ENCODE measurements at regions not wholly inside any gene's neighbourhood (a gene's known extent, or its start where the extent isn't known, plus 50 kb on each side); places are given as distances from the start of the nearest gene placed in this dataset.
A peak's percentile ranks its signal among the peaks of the same experiment; 100 is the strongest.

DNA sequence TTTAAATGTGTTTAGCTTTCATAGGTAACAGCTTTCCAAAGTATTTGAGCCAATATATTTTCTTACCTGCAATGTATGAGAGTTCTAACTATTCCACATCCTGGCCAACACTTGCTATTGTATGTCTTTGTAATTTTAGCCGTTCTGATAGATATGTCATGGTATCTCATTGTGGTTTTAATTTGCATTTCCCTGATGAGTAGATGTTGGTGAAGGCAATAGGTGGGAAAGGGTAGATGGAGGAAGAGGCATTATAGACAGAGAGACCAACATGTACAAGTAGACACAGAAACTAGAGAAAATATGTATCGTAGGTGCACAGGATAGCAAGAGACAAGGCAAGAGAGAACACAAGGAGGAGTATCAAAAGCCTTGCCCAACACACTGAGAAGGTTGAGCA, 54.8 kb upstream of the CCDC71L start:
- Histone ChIP-seq H3K4me3 (ENCODE audit: control extremely low read depth in 1 of 5, extremely low read depth in 1 of 5, insufficient read depth in 1 of 5, low read depth in 2 of 5, low read length in 4 of 5) (no peak overlapping the region), H3K36me3 (replicated peaks in 1 of 2; ENCODE audit: control extremely low read depth in 1 of 2, control insufficient read depth in 1 of 2, extremely low read depth in 1 of 2, insufficient read depth in 2 of 2, low read length in 1 of 2) (no peaks in the 10 kb centered on the region), H3K9me3 (ENCODE audit: control extremely low read depth in 1 of 3, control insufficient read depth in 2 of 3, insufficient read depth in 1 of 3, low read length in 2 of 3) (peaks cover 0 to 2% (median 0%) of the 10 kb centered on the region in 3 donors), H3K27ac (ENCODE audit: low read length in 2 of 2) (no peak overlapping the region), H4K20me1 (ENCODE audit: control insufficient read depth, insufficient read depth, low read length, poor library complexity, severe bottlenecking) (no peaks in the 10 kb centered on the region), H3K27me3 (replicated peaks in 1 of 4; ENCODE audit: control extremely low read depth in 1 of 4, control insufficient read depth in 3 of 4, insufficient read depth in 4 of 4, low read length in 3 of 4) (no peaks in the 10 kb centered on the region), H3K79me2 (ENCODE audit: control insufficient read depth, insufficient read depth, low read length) (no peaks in the 10 kb centered on the region), H3K4me1 (ENCODE audit: control insufficient read depth in 2 of 2, insufficient read depth in 2 of 2, low read length in 2 of 2) (peaks cover 40 to 51% of the 10 kb centered on the region in 2 donors), H3K4me2 (replicated peaks; ENCODE audit: low read depth, low read length, poor library complexity, severe bottlenecking) (no peak overlapping the region), H2AFZ (ENCODE audit: insufficient read depth, low read depth, low read length, poor library complexity, severe bottlenecking) (no peak overlapping the region), H3K9ac (ENCODE audit: low read length) (no peak overlapping the region)
- DNase-seq: no peak
- intact Hi-C loops (cut with micrococcal nuclease): loop anchor here (5.0 kb wide), 1 partner anchor 428 kb away; no protein-coding TSS in a partner anchor
- Mint-ChIP-seq H3K27ac (no peak overlapping the region), H3K9me3 (ENCODE audit: insufficient read depth) (peaks cover 1% of the 10 kb centered on the region), H3K4me3 (no peak overlapping the region), H3K27me3 (no peaks in the 10 kb centered on the region), H3K4me1 (peaks cover 29% of the 10 kb centered on the region)
- ChIA-PET CTCF (interaction anchor here (4.0 kb wide), 1 partner anchor 21 kb away, joined by 55 read pairs; no protein-coding TSS in a partner anchor), POLR2A (no interaction called here)
- WGBS (ENCODE audit: insufficient coverage): 100% methylated on average over 1 of the region's 2 CpGs
- no peak for TF ChIP-seq EZH2 (IDR thresholded peaks at IDR 0.05; ENCODE audit: borderline replicate concordance, insufficient read depth, low read depth, low read length, poor library complexity, severe bottlenecking)
- no peak for ATAC-seq (ENCODE audit: low read depth)

DNA sequence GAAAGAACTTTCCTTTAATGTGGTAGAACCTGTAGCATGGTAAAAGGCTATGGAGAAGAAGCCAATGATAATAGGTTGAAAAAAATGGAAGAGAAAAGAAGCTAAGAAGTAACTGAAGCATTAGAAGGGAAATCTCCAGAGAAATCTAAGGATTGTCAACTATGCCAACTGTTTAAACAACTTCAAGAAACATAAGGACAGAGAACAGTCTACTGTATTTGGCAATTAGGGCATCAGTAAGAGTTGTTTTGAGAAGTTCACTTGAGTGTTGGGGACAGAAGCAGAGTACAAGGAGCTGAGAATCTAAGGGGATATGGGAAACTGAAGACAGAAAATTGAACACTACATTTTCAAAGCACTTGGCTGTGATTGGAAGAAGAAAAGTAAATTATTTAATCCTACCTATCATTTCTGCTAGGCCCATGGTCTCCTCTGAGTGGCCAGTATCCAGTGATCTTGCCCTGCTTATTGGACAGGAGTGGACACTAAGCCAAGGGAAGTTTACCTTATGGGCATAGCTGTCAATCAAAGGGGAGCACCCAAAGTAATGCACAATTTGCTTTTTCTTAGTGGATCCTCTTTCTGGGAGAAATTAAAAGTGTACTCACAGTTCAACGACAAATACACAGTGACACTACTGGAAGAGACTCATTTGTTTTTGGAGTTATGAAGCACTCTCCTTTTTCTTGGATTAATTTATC, 56.4 kb upstream of the CCDC71L start:
- H3K4me3 ChIP-seq (ENCODE audit: control extremely low read depth in 1 of 5, extremely low read depth in 1 of 5, insufficient read depth in 1 of 5, low read depth in 2 of 5, low read length in 4 of 5): peak overlapping the region in 1 of 5 experiments; percentile 37
- no peaks in the 10 kb centered on the region for H3K79me2 ChIP-seq (ENCODE audit: control insufficient read depth, insufficient read depth, low read length)
- Mint-ChIP-seq H3K27me3 (no peaks in the 10 kb centered on the region), H3K4me3 (no peak overlapping the region), H3K9me3 (ENCODE audit: insufficient read depth) (peaks cover 2% of the 10 kb centered on the region), H3K27ac (no peak overlapping the region), H3K4me1 (peaks cover 44% of the 10 kb centered on the region)
- TF ChIP-seq EZH2 (IDR thresholded peaks at IDR 0.05; ENCODE audit: borderline replicate concordance, insufficient read depth, low read depth, low read length, poor library complexity, severe bottlenecking): no peak
- TF ChIP-seq, protein P1, sequence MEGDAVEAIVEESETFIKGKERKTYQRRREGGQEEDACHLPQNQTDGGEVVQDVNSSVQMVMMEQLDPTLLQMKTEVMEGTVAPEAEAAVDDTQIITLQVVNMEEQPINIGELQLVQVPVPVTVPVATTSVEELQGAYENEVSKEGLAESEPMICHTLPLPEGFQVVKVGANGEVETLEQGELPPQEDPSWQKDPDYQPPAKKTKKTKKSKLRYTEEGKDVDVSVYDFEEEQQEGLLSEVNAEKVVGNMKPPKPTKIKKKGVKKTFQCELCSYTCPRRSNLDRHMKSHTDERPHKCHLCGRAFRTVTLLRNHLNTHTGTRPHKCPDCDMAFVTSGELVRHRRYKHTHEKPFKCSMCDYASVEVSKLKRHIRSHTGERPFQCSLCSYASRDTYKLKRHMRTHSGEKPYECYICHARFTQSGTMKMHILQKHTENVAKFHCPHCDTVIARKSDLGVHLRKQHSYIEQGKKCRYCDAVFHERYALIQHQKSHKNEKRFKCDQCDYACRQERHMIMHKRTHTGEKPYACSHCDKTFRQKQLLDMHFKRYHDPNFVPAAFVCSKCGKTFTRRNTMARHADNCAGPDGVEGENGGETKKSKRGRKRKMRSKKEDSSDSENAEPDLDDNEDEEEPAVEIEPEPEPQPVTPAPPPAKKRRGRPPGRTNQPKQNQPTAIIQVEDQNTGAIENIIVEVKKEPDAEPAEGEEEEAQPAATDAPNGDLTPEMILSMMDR (IDR thresholded peaks at IDR 0.05): no peak
- no peak for DNase-seq
- intact Hi-C loops (cut with micrococcal nuclease): loop anchor here (5.0 kb wide), 1 partner anchor 430 kb away; no protein-coding TSS in a partner anchor
- H3K27me3 ChIP-seq (replicated peaks in 1 of 4; ENCODE audit: control extremely low read depth in 1 of 4, control insufficient read depth in 3 of 4, insufficient read depth in 4 of 4, low read length in 3 of 4): no peaks in the 10 kb centered on the region
- WGBS (ENCODE audit: insufficient coverage): no CpG with 5 or more reads among the region's 1 CpG
- peak overlapping the region; percentile 8 for H3K9ac ChIP-seq (ENCODE audit: low read length)
- H3K36me3 ChIP-seq (replicated peaks in 1 of 2; ENCODE audit: control extremely low read depth in 1 of 2, control insufficient read depth in 1 of 2, extremely low read depth in 1 of 2, insufficient read depth in 2 of 2, low read length in 1 of 2): no peaks in the 10 kb centered on the region
- no peak overlapping the region for H2AFZ ChIP-seq (ENCODE audit: insufficient read depth, low read depth, low read length, poor library complexity, severe bottlenecking)
- CTCF ChIA-PET: interaction anchor here (0.6 to 4.0 kb wide), 8 partner anchors 13 to 451 kb away, joined by 3 to 55 read pairs (median 4); partner anchors contain the start of genes CCDC71L and HBP1
- peak overlapping the region; percentile 58 for H3K4me2 ChIP-seq (replicated peaks; ENCODE audit: low read depth, low read length, poor library complexity, severe bottlenecking)
- peaks cover 57 to 68% of the 10 kb centered on the region in 2 donors for H3K4me1 ChIP-seq (ENCODE audit: control insufficient read depth in 2 of 2, insufficient read depth in 2 of 2, low read length in 2 of 2)
- no peaks in the 10 kb centered on the region for H4K20me1 ChIP-seq (ENCODE audit: control insufficient read depth, insufficient read depth, low read length, poor library complexity, severe bottlenecking)
- ATAC-seq (ENCODE audit: low read depth): no peak
- H3K9me3 ChIP-seq (ENCODE audit: control extremely low read depth in 1 of 3, control insufficient read depth in 2 of 3, insufficient read depth in 1 of 3, low read length in 2 of 3): peaks cover 0 to 2% (median 0%) of the 10 kb centered on the region in 3 donors
- peak overlapping the region; percentile 20 to 43 for H3K27ac ChIP-seq (ENCODE audit: low read length in 2 of 2)
- POLR2A ChIA-PET: interaction anchor here (0.9 to 1.0 kb wide), 2 partner anchors 38 to 57 kb away, joined by 3 read pairs; no protein-coding TSS in a partner anchor
